HFFc6 (cell line): ENCODE measurements at regions not wholly inside any gene's neighbourhood (a gene's known extent, or its start where the extent isn't known, plus 50 kb on each side); places are given as distances from the start of the nearest gene placed in this dataset.

Experiments used
- DNase-seq: peaks from one replicate; pipeline ENCODE4 v3.0.0-alpha.2; 2018
- H3K27ac Mint-ChIP-seq: 2 replicates; pipeline ENCODE4 v1.8.0; 2020; ENCODE audit warnings: mild to moderate bottlenecking, mixed read lengths
- H3K27me3 Mint-ChIP-seq: 2 replicates; pipeline ENCODE4 v1.8.0; 2021; ENCODE audit warnings: mild to moderate bottlenecking, moderate library complexity, mixed read lengths; ENCODE audit not compliant: insufficient read depth
- H3K36me3 Mint-ChIP-seq: 2 replicates; pipeline ENCODE4 v1.8.0; 2021; ENCODE audit warnings: low read depth, mixed read lengths
- H3K4me1 Mint-ChIP-seq: 2 replicates; pipeline ENCODE4 v1.8.0; 2020; ENCODE audit warnings: low read depth, mixed read lengths
- H3K4me3 Mint-ChIP-seq: 2 replicates; pipeline ENCODE4 v1.8.0; 2020; ENCODE audit warnings: mild to moderate bottlenecking, moderate library complexity, mixed read lengths
- H3K9me3 Mint-ChIP-seq: 2 replicates; pipeline ENCODE4 v1.8.0; 2020; ENCODE audit warnings: mild to moderate bottlenecking, mixed read lengths
- CTCF ChIP-seq: fragments of 200-600 bp; sonication (generic); IDR thresholded peaks from 2 replicates; pipeline ENCODE4 v1.5.0; 2021; ENCODE audit warnings: antibody characterized with exemption, mild to moderate bottlenecking

- H3K27me3 Mint-ChIP-seq, result no peaks in the 10 kb centered on the region; the same call in 1 of the 2 replicates
- H3K4me3 Mint-ChIP-seq, result no peak overlapping the region
- no peaks in the 10 kb centered on the region for H3K36me3 Mint-ChIP-seq
- H3K4me1 Mint-ChIP-seq, result peaks cover 25% of the 10 kb centered on the region
- H3K9me3 Mint-ChIP-seq, result no peaks in the 10 kb centered on the region
- TF ChIP-seq CTCF, result no peak
- H3K27ac Mint-ChIP-seq, result no peak overlapping the region
- DNase-seq, result no peak
These were observed 150.2 kb upstream of the FERD3L start for GRCh38 chr7:19295376-19295775.

GRCh38 chr7:19294619-19295018 is 149.4 kb upstream of the FERD3L start:
- H3K4me1 Mint-ChIP-seq, result peaks cover 25% of the 10 kb centered on the region
- H3K4me3 Mint-ChIP-seq, result peak overlapping the region; percentile 9; the same call in 1 of the 2 replicates
- no peaks in the 10 kb centered on the region for H3K9me3 Mint-ChIP-seq
- no peak for TF ChIP-seq CTCF
- no peaks in the 10 kb centered on the region; the same call in 1 of the 2 replicates for H3K27me3 Mint-ChIP-seq
- no peaks in the 10 kb centered on the region for H3K36me3 Mint-ChIP-seq
- 0 out of 2 replicates have a peak overlapping the region, but pooled peaks have one; percentile 32 for H3K27ac Mint-ChIP-seq
- DNase-seq, result peak; percentile 55

- Mint-ChIP-seq H3K27me3 (no peaks in the 10 kb centered on the region; the same call in 1 of the 2 replicates), H3K27ac (no peak overlapping the region), H3K4me1 (peaks cover 36% of the 10 kb centered on the region), H3K36me3 (no peaks in the 10 kb centered on the region), H3K4me3 (no peak overlapping the region), H3K9me3 (no peaks in the 10 kb centered on the region)
- no peak for TF ChIP-seq CTCF
- DNase-seq, result no peak
These were observed 148.2 kb upstream of the FERD3L start for GRCh38 chr7:19293431-19293830.

GRCh38 chr7:19290968-19291367 is 145.7 kb upstream of the FERD3L start:
- H3K27ac Mint-ChIP-seq, result no peak overlapping the region
- DNase-seq, result no peak
- H3K4me1 Mint-ChIP-seq, result peaks cover 44% of the 10 kb centered on the region

GRCh38 chr7:19290066-19290465 is 144.8 kb upstream of the FERD3L start:
- no peak for DNase-seq
- TF ChIP-seq CTCF, result no peak
- Mint-ChIP-seq H3K9me3 (no peaks in the 10 kb centered on the region), H3K4me3 (no peak overlapping the region), H3K27ac (no peak overlapping the region), H3K4me1 (peaks cover 49% of the 10 kb centered on the region), H3K36me3 (no peaks in the 10 kb centered on the region), H3K27me3 (no peaks in the 10 kb centered on the region; the same call in 1 of the 2 replicates)

More at GRCh38 chr7:19290968-19291367, 145.7 kb upstream of the FERD3L start:
- Mint-ChIP-seq H3K27me3 (no peaks in the 10 kb centered on the region; the same call in 1 of the 2 replicates), H3K9me3 (no peaks in the 10 kb centered on the region), H3K36me3 (no peaks in the 10 kb centered on the region), H3K4me3 (no peak overlapping the region)
- TF ChIP-seq CTCF, result no peak
